H1 (cell line): ENCODE measurements at regions not wholly inside any gene's neighbourhood (a gene's known extent, or its start where the extent isn't known, plus 50 kb on each side); places are given as distances from the start of the nearest gene placed in this dataset.

ENCODE experiments used
- CTCF ChIA-PET: fragments of 300-600 bp; sonication (Branson Sonifier 250); formaldehyde crosslinking; loops from one replicate; lab custom pipeline; 2021; ENCODE audit not compliant: partially characterized antibody; lab: Charles Lee
- POLR2A ChIA-PET: fragments of 300-600 bp; sonication (Branson Sonifier 250); formaldehyde crosslinking; loops from one replicate; lab custom pipeline; 2021; ENCODE audit warnings: inconsistent platforms; ENCODE audit not compliant: partially characterized antibody; lab: Charles Lee
- DNase-seq, 2 experiments: peaks; one replicate each; pipeline versions ENCODE4 v3.0.0 to v3.0.0-alpha.2; 2010 to 2022; ENCODE audit warnings: low spot score in 2 of 2, low read depth in 1 of 2, mixed read lengths in 1 of 2
- FAIRE-seq: peaks from 2 replicates; lab custom pipeline; 2011; peaks lifted over from hg19 to GRCh38; lab: Jason Lieb, UNC
- H2AFZ ChIP-seq: 2 replicates; pipeline ENCODE4 v1.8.1; 2012; ENCODE audit warnings: low read length, inconsistent platforms
- H2AK5ac ChIP-seq: 2 replicates; pipeline ENCODE4 v1.6.1; 2013; ENCODE audit warnings: low read depth, low read length
- H2BK120ac ChIP-seq: replicated peaks from 2 replicates; pipeline ENCODE3; 2013; ENCODE audit warnings: low read depth, low read length, inconsistent platforms
- H2BK12ac ChIP-seq: 2 replicates; pipeline ENCODE4 v1.6.1; 2013; ENCODE audit warnings: low read depth, low read length
- H2BK15ac ChIP-seq: 2 replicates; pipeline ENCODE4 v1.6.1; 2013; ENCODE audit warnings: low read length
- H2BK20ac ChIP-seq: 2 replicates; pipeline ENCODE4 v1.6.1; 2013; ENCODE audit warnings: low read length
- H2BK5ac ChIP-seq: 2 replicates; pipeline ENCODE4 v1.6.1; 2013; ENCODE audit warnings: low read depth, low read length
- H3K14ac ChIP-seq: 2 replicates; pipeline ENCODE4 v1.6.1; 2013; ENCODE audit warnings: inconsistent platforms; ENCODE audit not compliant: insufficient read length
- H3K18ac ChIP-seq: 2 replicates; pipeline ENCODE4 v1.6.1; 2013; ENCODE audit warnings: low read length; ENCODE audit errors: extremely low read depth
- H3K23ac ChIP-seq: 2 replicates; pipeline ENCODE4 v1.6.1; 2013; ENCODE audit warnings: inconsistent platforms; ENCODE audit not compliant: insufficient read length
- H3K23me2 ChIP-seq: 2 replicates; pipeline ENCODE4 v1.6.1; 2013; ENCODE audit warnings: low read depth, low read length
- H3K27ac ChIP-seq: 2 replicates; pipeline ENCODE4 v1.6.1; 2011; ENCODE audit warnings: low read depth, low read length, inconsistent platforms
- H3K27me3 ChIP-seq, 4 experiments: replicated peaks in 1 of 4; 1 replicate in 1 of 4; 2 replicates in 3 of 4; pipeline versions ENCODE4 v1.6.1 to v1.8.1; 2011 to 2013; ENCODE audit warnings: low read length in 3 of 4, mild to moderate bottlenecking in 3 of 4, inconsistent platforms in 2 of 4, mixed read lengths in 2 of 4, moderate library complexity in 1 of 4; ENCODE audit not compliant: control insufficient read depth in 3 of 4, insufficient read depth in 3 of 4; ENCODE audit errors: extremely low read depth in 1 of 4
- H3K36me3 ChIP-seq, 4 experiments: 2 replicates each; pipeline versions ENCODE4 v1.6.1 to v1.8.1; 2011 to 2013; ENCODE audit warnings: mild to moderate bottlenecking in 4 of 4, low read length in 3 of 4, moderate library complexity in 2 of 4, control low read depth in 1 of 4, inconsistent platforms in 1 of 4; ENCODE audit not compliant: insufficient read depth in 4 of 4, control insufficient read depth in 2 of 4
- H3K4ac ChIP-seq: replicated peaks from 2 replicates; pipeline ENCODE3; 2013; ENCODE audit warnings: low read length, low read depth, mixed read lengths, inconsistent platforms; ENCODE audit not compliant: insufficient read length
- H3K4me1 ChIP-seq, 4 experiments: replicated peaks in 1 of 4; 1 replicate in 1 of 4; 2 replicates in 3 of 4; pipeline versions ENCODE4 v1.6.1 to v1.8.1; 2011 to 2013; ENCODE audit warnings: low read length in 3 of 4, inconsistent platforms in 2 of 4, mixed read lengths in 1 of 4; ENCODE audit not compliant: insufficient read depth in 4 of 4, control insufficient read depth in 3 of 4
- H3K4me2 ChIP-seq, 2 experiments: 2 replicates each; pipeline versions ENCODE4 v1.6.1 to v1.8.1; 2011 to 2013; ENCODE audit warnings: low read depth in 2 of 2, low read length in 2 of 2, control low read depth in 1 of 2, inconsistent platforms in 1 of 2, mild to moderate bottlenecking in 1 of 2; ENCODE audit not compliant: insufficient read depth in 1 of 2
- H3K4me3 ChIP-seq, 4 experiments: fragments of 200-600, 300-600 bp in 1 of 4; sonication (generic), shearing (Covaris generic), sonication (Bioruptor Twin) in 1 of 4; 2 replicates each; pipeline versions ENCODE4 v1.5.1 to v1.8.1; 2011 to 2016; ENCODE audit warnings: low read length in 4 of 4, low read depth in 3 of 4, control low read depth in 2 of 4, inconsistent platforms in 2 of 4, mild to moderate bottlenecking in 2 of 4, mixed read lengths in 1 of 4, moderate library complexity in 1 of 4; ENCODE audit not compliant: insufficient read depth in 2 of 4; ENCODE audit errors: extremely low read depth in 1 of 4
- H3K56ac ChIP-seq: replicated peaks from 2 replicates; pipeline ENCODE3; 2013; ENCODE audit warnings: low read depth, mild to moderate bottlenecking, mixed read lengths, low read length, inconsistent platforms; ENCODE audit not compliant: insufficient read length
- H3K79me1 ChIP-seq: 2 replicates; pipeline ENCODE4 v1.6.1; 2013; ENCODE audit warnings: low read depth, low read length, control low read depth
- H3K79me2 ChIP-seq, 2 experiments: 2 replicates each; pipeline versions ENCODE4 v1.6.1 to v1.8.1; 2012 to 2013; ENCODE audit warnings: low read length in 2 of 2, mild to moderate bottlenecking in 2 of 2, inconsistent platforms in 1 of 2; ENCODE audit not compliant: insufficient read depth in 2 of 2, control insufficient read depth in 1 of 2
- H3K9ac ChIP-seq, 4 experiments: replicated peaks in 1 of 4; 1 replicate in 1 of 4; 2 replicates in 3 of 4; pipeline versions ENCODE4 v1.6.1 to v1.8.1; 2011 to 2013; ENCODE audit warnings: low read depth in 3 of 4, low read length in 3 of 4, control low read depth in 2 of 4, mild to moderate bottlenecking in 2 of 4, moderate library complexity in 2 of 4, inconsistent platforms in 1 of 4; ENCODE audit errors: extremely low read depth in 1 of 4
- H3K9me3 ChIP-seq, 2 experiments: 2 replicates each; pipeline versions ENCODE4 v1.6.1 to v1.8.1; 2012 to 2013; ENCODE audit warnings: mild to moderate bottlenecking in 2 of 2, moderate library complexity in 2 of 2, control low read depth in 1 of 2, inconsistent platforms in 1 of 2, low read depth in 1 of 2, low read length in 1 of 2, mixed read lengths in 1 of 2; ENCODE audit not compliant: insufficient read depth in 2 of 2
- H4K20me1 ChIP-seq, 2 experiments: replicated peaks in 1 of 2; 2 replicates each; pipeline versions ENCODE3 to v1.8.1; 2011 to 2013; ENCODE audit warnings: inconsistent platforms in 2 of 2, low read length in 2 of 2, mild to moderate bottlenecking in 1 of 2; ENCODE audit not compliant: insufficient read depth in 2 of 2, control insufficient read depth in 1 of 2
- H4K5ac ChIP-seq: 2 replicates; pipeline ENCODE4 v1.6.1; 2013; ENCODE audit warnings: low read length, low read depth, mixed read lengths, inconsistent platforms; ENCODE audit not compliant: insufficient read length
- H4K8ac ChIP-seq: 2 replicates; pipeline ENCODE4 v1.8.0; 2013; ENCODE audit warnings: mild to moderate bottlenecking, moderate library complexity, low read length, inconsistent platforms; ENCODE audit not compliant: insufficient read depth; ENCODE audit errors: extremely low read depth
- H4K91ac ChIP-seq: replicated peaks from 2 replicates; pipeline ENCODE3; 2013; ENCODE audit warnings: low read length, mixed read lengths, inconsistent platforms; ENCODE audit not compliant: insufficient read length
- CHD1 ChIP-seq: IDR thresholded peaks from 2 replicates; pipeline ENCODE4 v1.6.1; 2012; ENCODE audit warnings: low read depth, low read length, improper control_type of control experiment
- CHD2 ChIP-seq: IDR thresholded peaks from 2 replicates; pipeline ENCODE4 v1.6.1; 2012; ENCODE audit warnings: low read length, improper control_type of control experiment
- CREB1 ChIP-seq: IDR thresholded peaks from 2 replicates; pipeline ENCODE4 v1.6.1; 2012; ENCODE audit warnings: inconsistent platforms
- JUN ChIP-seq: IDR thresholded peaks from 2 replicates; pipeline ENCODE4 v1.6.1; 2011; ENCODE audit warnings: low read depth, mild to moderate bottlenecking, improper control_type of control experiment, low read length
- TBP ChIP-seq: IDR thresholded peaks from 2 replicates; pipeline ENCODE4 v1.6.1; 2011; ENCODE audit warnings: low read depth, low read length, improper control_type of control experiment
- WGBS, 2 experiments: shearing (Covaris generic) in 1 of 2; methylation state at CpG; one replicate each; pipeline versions ENCODE4 v1.1.6 to v1.1.7; 2013 to 2015; ENCODE audit warnings: low lambda C conversion rate in 2 of 2, mixed read lengths in 2 of 2, inconsistent platforms in 1 of 2, low coverage in 1 of 2, missing lambda C conversion rate in 1 of 2; ENCODE audit not compliant: insufficient replicate concordance in 2 of 2, insufficient coverage in 1 of 2, insufficient read length in 1 of 2; ENCODE audit errors: extremely low coverage in 1 of 2, missing lambda C conversion rate in 1 of 2; 5-methylcytosine and 5-hydroxymethylcytosine counted together

DNA sequence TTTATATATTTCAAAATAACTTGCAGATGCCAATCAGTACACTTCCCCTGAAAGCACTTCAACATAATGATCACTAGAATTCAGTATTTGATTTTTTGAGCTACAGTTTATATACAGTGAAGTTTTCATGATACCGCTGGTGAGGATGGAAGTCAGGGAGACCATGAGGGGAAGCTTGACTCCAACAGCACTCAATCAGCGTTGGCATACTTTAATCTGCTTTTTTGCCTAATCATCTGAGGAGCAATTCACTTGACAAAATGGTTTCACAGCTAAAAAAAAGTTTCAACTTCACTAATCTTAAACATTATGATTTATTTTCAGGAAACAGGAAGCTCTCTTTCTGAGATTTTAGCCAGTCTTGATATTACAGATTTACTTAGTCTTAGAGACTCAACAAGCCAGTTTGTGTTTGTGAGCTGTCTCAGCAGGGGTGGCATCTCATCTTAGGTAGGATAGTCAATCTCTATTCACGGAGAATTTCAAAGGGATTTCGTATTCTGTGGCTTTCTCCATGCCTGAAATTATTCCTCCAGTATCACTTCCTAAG, 111.4 kb upstream of the ARRDC3 start:
- DNase-seq, result no peak
- H3K9me3 ChIP-seq, result no peaks in the 10 kb centered on the region
- no peak overlapping the region for H2BK120ac ChIP-seq
- H4K5ac ChIP-seq, result no peak overlapping the region
- no peak overlapping the region for H3K9ac ChIP-seq
- FAIRE-seq, result no peak
- no peak overlapping the region for H4K91ac ChIP-seq
- H3K14ac ChIP-seq, result no peak overlapping the region
- H2BK5ac ChIP-seq, result no peak overlapping the region
- no peaks in the 10 kb centered on the region; the same call in 1 of the 2 replicates for H3K23me2 ChIP-seq
- H2BK12ac ChIP-seq, result no peak overlapping the region
- 81% methylated on average over 4 of the region's 4 CpGs; no CpG with 5 or more reads in 1 of the 2 experiments for WGBS, 2 experiments
- H3K4me2 ChIP-seq, result no peak overlapping the region
- H3K79me1 ChIP-seq, result no peaks in the 10 kb centered on the region
- H2BK15ac ChIP-seq, result no peak overlapping the region
- no peak overlapping the region for H2AFZ ChIP-seq
- H3K27me3 ChIP-seq, result no peaks in the 10 kb centered on the region
- CTCF ChIA-PET, result interaction anchor here (0.7 to 0.8 kb wide), 3 partner anchors 38 to 142 kb away, joined by 3 read pairs; no protein-coding TSS in a partner anchor
- H3K18ac ChIP-seq, result no peak overlapping the region
- TF ChIP-seq CHD1 (no peak), CHD2 (no peak), TBP (no peak), JUN (no peak), CREB1 (no peak)
- no peak overlapping the region for H3K23ac ChIP-seq
- no peak overlapping the region for H2BK20ac ChIP-seq
- H3K79me2 ChIP-seq, result no peaks in the 10 kb centered on the region
- no peaks in the 10 kb centered on the region for H3K36me3 ChIP-seq
- no peaks in the 10 kb centered on the region for H4K20me1 ChIP-seq
- H2AK5ac ChIP-seq, result no peak overlapping the region
- H3K4me3 ChIP-seq, result no peak overlapping the region
- no peaks in the 10 kb centered on the region; a peak in 1 of 7 replicates for H3K4me1 ChIP-seq
- no peak overlapping the region for H3K27ac ChIP-seq
- peak overlapping the region; percentile 19 for H3K56ac ChIP-seq
- no peak overlapping the region for H3K4ac ChIP-seq
- POLR2A ChIA-PET, result no interaction called here
- H4K8ac ChIP-seq, result no peak overlapping the region
